Gastrocnemius medialis (tissue), 4 donors: ENCODE measurements at regions not wholly inside any gene's neighbourhood (a gene's known extent, or its start where the extent isn't known, plus 50 kb on each side); places are given as distances from the start of the nearest gene placed in this dataset.

Source experiments
- ATAC-seq, 2 donors: fragments of 150-250 bp; one replicate each; pipeline ENCODE4 v1.9.1; 2016
- DNase-seq, 2 donors: peaks; one replicate each; pipeline ENCODE4 v3.0.0-alpha.2; 2019
- H3K27ac ChIP-seq, 4 donors: fragments of 200-600 bp; sonication (generic); 1 replicate in 1 of 4; 2 replicates in 3 of 4; pipeline ENCODE4 v1.5.1; 2016 to 2018; ENCODE audit warnings: mild to moderate bottlenecking in 2 of 4, moderate library complexity in 1 of 4
- H3K27me3 ChIP-seq, 3 donors: fragments of 200-600 bp; sonication (generic) in 2 of 3; 1 replicate in 1 of 3; 2 replicates in 2 of 3; pipeline versions ENCODE4 v1.5.1 to v1.6.0; 2016 to 2019; ENCODE audit warnings: mild to moderate bottlenecking in 1 of 3, moderate library complexity in 1 of 3
- H3K36me3 ChIP-seq, 2 donors: fragments of 200-600 bp; sonication (generic) in 1 of 2; one replicate each; pipeline ENCODE4 v1.5.1; 2017 to 2018
- H3K4me1 ChIP-seq, 2 donors: fragments of 200-600 bp; sonication (generic) in 1 of 2; one replicate each; pipeline ENCODE4 v1.5.1; 2016 to 2017; ENCODE audit warnings: mild to moderate bottlenecking in 2 of 2
- H3K4me3 ChIP-seq, 4 donors: fragments of 200-600 bp; sonication (generic) in 3 of 4; 1 replicate in 1 of 4; 2 replicates in 3 of 4; pipeline ENCODE4 v1.5.1; 2016 to 2019; ENCODE audit warnings: mild to moderate bottlenecking in 2 of 4
- H3K9me3 ChIP-seq, 3 donors: fragments of 200-600 bp; sonication (generic) in 2 of 3; 1 replicate in 1 of 3; 2 replicates in 2 of 3; pipeline ENCODE4 v1.5.1; 2016 to 2019
- CTCF ChIP-seq, 5 experiments: fragments of 450-650 bp in 3 of 5; fragments of 200-600 bp in 2 of 5; sonication (generic) in 2 of 5; IDR thresholded peaks in 4 of 5; conservative IDR thresholded peaks in 1 of 5; 1 replicate in 4 of 5; 2 replicates in 1 of 5; pipeline ENCODE4 v1.5.1; 2016 to 2019; ENCODE audit warnings: antibody characterized with exemption in 5 of 5, mild to moderate bottlenecking in 3 of 5, moderate library complexity in 3 of 5
- POLR2A ChIP-seq, 2 donors: fragments of 450-650 bp; IDR thresholded peaks; one replicate each; pipeline ENCODE4 v1.6.1; 2017; ENCODE audit warnings: antibody characterized with exemption in 2 of 2, mild to moderate bottlenecking in 2 of 2, moderate library complexity in 2 of 2
- in situ Hi-C, 4 donors: fragments of 200-750 bp; cut with MboI; loops; one replicate each; pipeline versions ENCODE4 v1.15.0 to v1.8.0; 2017; ENCODE audit warnings: low sequenced_read_pairs in 4 of 4
- intact Hi-C: fragments of 100-400 bp; cut with DNase I; formaldehyde crosslinking; loops from one replicate; pipeline ENCODE4 v1.15.1; 2023; ENCODE audit warnings: low total_unique reads

DNA sequence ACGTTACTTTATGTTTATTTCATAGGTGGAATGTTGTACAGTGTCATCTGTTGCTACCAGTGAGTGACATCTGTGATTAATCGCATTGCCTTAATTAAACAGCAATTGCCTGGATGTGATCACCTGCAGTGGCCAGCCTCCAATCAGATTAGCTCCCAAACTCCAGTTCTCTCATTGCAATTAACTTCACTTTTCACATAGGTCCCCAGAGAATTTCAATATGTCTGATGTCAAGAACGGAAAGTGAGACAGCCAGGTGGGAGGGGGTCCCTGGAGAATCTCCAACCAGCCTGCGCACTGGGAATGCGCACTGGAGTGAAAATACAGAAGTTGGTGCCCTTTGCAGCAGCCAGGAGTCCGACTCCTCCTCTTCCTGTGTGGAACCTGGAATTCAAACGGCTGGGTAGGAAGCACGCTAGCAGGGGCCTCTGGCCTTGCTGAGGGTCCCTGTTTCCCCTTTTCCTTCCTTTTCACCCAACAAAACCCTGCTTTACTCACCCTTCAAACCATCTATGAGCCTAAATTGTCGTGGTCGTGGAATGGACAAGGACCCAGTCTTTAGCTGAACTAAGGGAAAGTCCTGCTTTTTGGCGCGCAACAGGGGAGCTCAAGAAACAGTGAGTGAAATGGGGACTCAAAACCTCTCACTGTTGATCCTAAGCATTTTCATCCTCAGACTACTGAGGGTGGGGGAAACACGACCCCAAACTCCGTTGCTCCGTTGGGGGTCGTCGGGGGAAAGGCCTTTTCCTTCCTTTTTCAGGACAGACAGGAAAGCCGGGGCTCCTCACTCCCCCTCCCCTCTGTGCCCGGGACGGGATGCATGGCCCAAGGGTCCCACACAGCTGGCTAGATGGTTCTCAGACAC lies 1355.5 kb upstream of the LRRTM3 start:
- no peaks in the 10 kb centered on the region for H3K27me3 ChIP-seq
- H3K4me3 ChIP-seq = peak overlapping the region; percentile 28 to 59 (median 45)
- in situ Hi-C loops = no loop called here
- no peak for DNase-seq
- H3K27ac ChIP-seq = no peak overlapping the region
- no peaks in the 10 kb centered on the region for H3K9me3 ChIP-seq
- no peak for ATAC-seq
- intact Hi-C loops = no loop called here
- no peaks in the 10 kb centered on the region for H3K4me1 ChIP-seq
- TF ChIP-seq POLR2A (IDR thresholded peaks at IDR 0.05) (no peak), CTCF (IDR thresholded peaks at IDR 0.05 in 4 of 5, conservative IDR thresholded peaks at IDR 0.05 in 1 of 5) (no peak)
- no peaks in the 10 kb centered on the region for H3K36me3 ChIP-seq

DNA sequence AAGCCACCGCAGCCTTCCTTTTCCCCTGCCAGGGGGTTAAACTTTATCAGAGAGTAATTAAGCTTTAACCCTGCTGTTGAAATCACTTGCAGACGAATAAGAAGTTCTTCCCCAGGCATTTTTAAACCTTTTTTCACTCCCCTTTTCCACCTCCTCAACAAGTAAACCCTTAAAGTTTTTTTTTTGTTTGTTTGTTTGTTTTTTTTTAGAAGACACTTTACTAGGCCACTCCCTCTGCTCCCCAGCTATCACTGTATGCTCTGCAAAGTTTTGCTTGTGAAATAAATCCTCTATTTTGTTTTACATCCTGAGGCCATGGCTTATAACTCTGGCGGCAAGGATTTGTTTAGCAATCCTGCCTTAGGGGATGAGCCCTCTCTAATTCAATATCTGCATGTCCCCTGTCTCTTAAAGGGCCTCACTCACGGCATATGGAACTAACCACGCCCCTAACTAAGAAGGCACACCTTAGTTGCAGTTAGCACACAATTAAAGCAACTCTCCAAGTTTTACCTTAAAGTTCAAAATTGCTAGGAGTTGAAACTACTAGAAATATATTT lies 1354.7 kb upstream of the LRRTM3 start:
- ATAC-seq (no peak), DNase-seq (no peak)
- H3K36me3 ChIP-seq = no peaks in the 10 kb centered on the region
- no peaks in the 10 kb centered on the region for H3K4me1 ChIP-seq
- TF ChIP-seq POLR2A (IDR thresholded peaks at IDR 0.05) (no peak), CTCF (IDR thresholded peaks at IDR 0.05 in 4 of 5, conservative IDR thresholded peaks at IDR 0.05 in 1 of 5) (no peak)
- peak overlapping the region; percentile 28 to 59 (median 45) for H3K4me3 ChIP-seq
- intact Hi-C loops = no loop called here
- in situ Hi-C loops = no loop called here
- no peak overlapping the region for H3K27ac ChIP-seq
- no peaks in the 10 kb centered on the region for H3K27me3 ChIP-seq
- no peaks in the 10 kb centered on the region for H3K9me3 ChIP-seq

GRCh38 chr10:65581426-65582026 lies 1344.3 kb upstream of the LRRTM3 start:
- in situ Hi-C loops = no loop called here
- no peaks in the 10 kb centered on the region for H3K4me1 ChIP-seq
- intact Hi-C loops = no loop called here
- TF ChIP-seq CTCF (IDR thresholded peaks at IDR 0.05 in 4 of 5, conservative IDR thresholded peaks at IDR 0.05 in 1 of 5) = no peak
- TF ChIP-seq POLR2A (IDR thresholded peaks at IDR 0.05) = no peak
- H3K27ac ChIP-seq = no peak overlapping the region
- H3K4me3 ChIP-seq = no peak overlapping the region
- ATAC-seq (no peak), DNase-seq (no peak)
- peaks cover 0 to 8% (median 2%) of the 10 kb centered on the region in 3 donors for H3K9me3 ChIP-seq
- H3K36me3 ChIP-seq = no peaks in the 10 kb centered on the region
- H3K27me3 ChIP-seq = no peaks in the 10 kb centered on the region

GRCh38 chr10:65602182-65602865 lies 1323.5 kb upstream of the LRRTM3 start:
- intact Hi-C loops = no loop called here
- no peak for DNase-seq
- no peak overlapping the region for H3K4me3 ChIP-seq
- ATAC-seq = no peak
- H3K27ac ChIP-seq = no peak overlapping the region
- H3K27me3 ChIP-seq = no peaks in the 10 kb centered on the region
- H3K4me1 ChIP-seq = no peaks in the 10 kb centered on the region
- in situ Hi-C loops = no loop called here
- no peaks in the 10 kb centered on the region for H3K9me3 ChIP-seq
- H3K36me3 ChIP-seq = no peaks in the 10 kb centered on the region
- TF ChIP-seq CTCF (IDR thresholded peaks at IDR 0.05 in 4 of 5, conservative IDR thresholded peaks at IDR 0.05 in 1 of 5) (no peak), POLR2A (IDR thresholded peaks at IDR 0.05) (no peak)
